Activated CD8-positive, alpha-beta T cell treated with anti-CD3 and anti-CD28 coated beads, Interleukin-2, amount 10 ng/mL, durations not matched to agents 7 days and 5 days (primary cell): ENCODE measurements at regions not wholly inside any gene's neighbourhood (a gene's known extent, or its start where the extent isn't known, plus 50 kb on each side); places are given as distances from the start of the nearest gene placed in this dataset.
"Not testable (repeated sequence)": the region's sequence is repeated elsewhere in the genome, so short reads cannot be mapped to it uniquely, and the experiment has no call there.

Experiments used
- ATAC-seq: fragments of 150-1000 bp; cut with Tn5 transposase; one replicate; pipeline ENCODE4 v1.10.0; 2021; ENCODE audit warnings: moderate library complexity
- CTCF ChIA-PET: fragments of 350-600 bp; sonication (Branson Sonifier 250); formaldehyde crosslinking; loops from one replicate; lab custom pipeline; 2021; ENCODE audit warnings: antibody characterized with exemption; lab: Charles Lee
- POLR2A ChIA-PET: fragments of 350-600 bp; sonication (Branson Sonifier 250); formaldehyde crosslinking; loops from one replicate; lab custom pipeline; 2021; ENCODE audit warnings: antibody characterized with exemption; lab: Charles Lee
- DNase-seq: peaks from one replicate; pipeline ENCODE4 v3.0.0-alpha.2; 2020
- H3K27ac Mint-ChIP-seq: one replicate; pipeline ENCODE4 v1.8.0; 2021; ENCODE audit warnings: mild to moderate bottlenecking, mixed read lengths
- H3K27me3 Mint-ChIP-seq: one replicate; pipeline ENCODE4 v1.8.0; 2021; ENCODE audit warnings: low read depth, mixed read lengths
- H3K36me3 Mint-ChIP-seq: one replicate; pipeline ENCODE4 v1.8.0; 2021; ENCODE audit warnings: low read depth, mixed read lengths
- H3K4me1 Mint-ChIP-seq: one replicate; pipeline ENCODE4 v1.8.0; 2021; ENCODE audit warnings: low read depth, mixed read lengths
- H3K4me3 Mint-ChIP-seq: one replicate; pipeline ENCODE4 v1.8.0; 2021; ENCODE audit warnings: mild to moderate bottlenecking, mixed read lengths
- H3K9me3 Mint-ChIP-seq: one replicate; pipeline ENCODE4 v1.8.0; 2022; ENCODE audit warnings: mixed read lengths; ENCODE audit not compliant: insufficient read depth

DNA sequence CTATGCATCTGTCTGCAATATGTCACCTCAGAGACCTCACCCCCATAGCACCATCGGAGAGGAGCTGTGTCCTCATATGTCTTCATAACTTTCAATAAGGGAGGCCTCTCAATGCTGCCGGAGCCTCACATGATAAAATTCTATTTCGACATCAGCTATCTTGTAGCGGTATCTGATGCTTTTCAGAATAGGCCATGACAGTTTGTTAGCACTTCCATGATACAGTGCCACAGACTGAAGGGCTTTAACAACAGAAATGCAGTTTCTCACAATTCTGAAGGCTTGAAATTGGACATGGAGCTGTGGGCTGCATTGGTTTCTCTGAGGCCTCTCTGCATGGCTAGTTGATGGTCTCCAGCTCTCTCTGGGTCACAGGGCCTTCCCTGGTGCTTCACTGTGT lies 125.0 kb upstream of the PZP start:
- Mint-ChIP-seq H3K27me3 (no peaks in the 10 kb centered on the region), H3K4me1 (peaks cover 7% of the 10 kb centered on the region), H3K36me3 (peaks cover 14% of the 10 kb centered on the region), H3K4me3 (no peak overlapping the region), H3K27ac (no peak overlapping the region), H3K9me3 (no peaks in the 10 kb centered on the region)
- DNase-seq = no peak
- no peak for ATAC-seq
- ChIA-PET POLR2A (interaction anchor here (0.6 to 0.7 kb wide), 2 partner anchors 354 to 705 kb away, joined by 4 to 6 read pairs; no protein-coding TSS in a partner anchor), CTCF (interaction anchor here (0.6 to 4.3 kb wide), 5 partner anchors 13 to 291 kb away, joined by 3 to 31 read pairs (median 4); no protein-coding TSS in a partner anchor)

DNA sequence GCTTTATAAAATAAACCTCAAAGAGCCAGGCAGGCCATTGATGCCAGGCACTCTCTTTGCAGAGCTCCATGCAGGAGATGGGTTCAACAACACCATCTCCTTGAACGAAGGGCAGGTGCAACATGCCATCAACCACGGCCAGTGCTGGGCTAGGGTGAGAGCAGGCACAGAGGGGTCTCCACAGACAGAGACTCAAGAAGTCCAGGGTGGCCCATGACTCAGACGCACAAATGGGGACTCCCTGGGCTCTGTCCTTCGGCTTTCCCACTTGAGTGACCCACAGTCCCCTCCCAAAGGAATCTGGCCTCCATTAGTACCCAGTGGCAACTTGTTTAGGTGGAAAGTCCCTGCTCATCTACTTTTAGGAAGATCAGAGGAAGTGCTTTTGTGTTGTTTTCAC lies 124.4 kb upstream of the PZP start:
- ChIA-PET CTCF (interaction anchor here (1.0 to 4.3 kb wide), 9 partner anchors 8 to 465 kb away, joined by 3 to 31 read pairs (median 4); no protein-coding TSS in a partner anchor), POLR2A (no interaction called here)
- peaks cover 14% of the 10 kb centered on the region for H3K36me3 Mint-ChIP-seq
- DNase-seq = no peak
- H3K27ac Mint-ChIP-seq = no peak overlapping the region
- H3K4me1 Mint-ChIP-seq = peaks cover 10% of the 10 kb centered on the region
- no peaks in the 10 kb centered on the region for H3K9me3 Mint-ChIP-seq
- no peaks in the 10 kb centered on the region for H3K27me3 Mint-ChIP-seq
- no peak for ATAC-seq
- H3K4me3 Mint-ChIP-seq = no peak overlapping the region

DNA sequence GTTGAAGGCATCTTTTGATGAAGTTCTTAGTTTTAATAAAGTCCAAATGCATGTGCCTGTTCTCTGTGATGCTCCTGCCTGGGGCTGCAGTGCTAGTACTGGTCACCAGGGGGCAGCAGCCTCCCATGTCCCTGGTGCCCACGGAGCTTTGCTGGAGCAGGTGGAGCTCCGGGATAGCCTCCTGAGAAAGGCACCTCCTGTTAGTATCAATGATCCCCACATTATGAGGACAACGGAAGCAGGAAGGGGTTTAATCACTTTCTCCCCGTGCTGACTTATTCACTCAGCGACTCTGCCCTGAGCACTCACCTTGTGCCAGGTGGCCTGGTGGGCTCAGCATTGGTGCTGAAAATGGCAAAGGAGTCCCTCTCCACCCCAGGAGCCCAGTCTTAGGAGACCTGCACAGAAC lies 123.0 kb upstream of the PZP start:
- CTCF ChIA-PET = interaction anchor here (0.6 to 4.3 kb wide), 16 partner anchors 9 to 466 kb away, joined by 3 to 31 read pairs (median 4); no protein-coding TSS in a partner anchor
- no peak overlapping the region for H3K4me3 Mint-ChIP-seq

DNA sequence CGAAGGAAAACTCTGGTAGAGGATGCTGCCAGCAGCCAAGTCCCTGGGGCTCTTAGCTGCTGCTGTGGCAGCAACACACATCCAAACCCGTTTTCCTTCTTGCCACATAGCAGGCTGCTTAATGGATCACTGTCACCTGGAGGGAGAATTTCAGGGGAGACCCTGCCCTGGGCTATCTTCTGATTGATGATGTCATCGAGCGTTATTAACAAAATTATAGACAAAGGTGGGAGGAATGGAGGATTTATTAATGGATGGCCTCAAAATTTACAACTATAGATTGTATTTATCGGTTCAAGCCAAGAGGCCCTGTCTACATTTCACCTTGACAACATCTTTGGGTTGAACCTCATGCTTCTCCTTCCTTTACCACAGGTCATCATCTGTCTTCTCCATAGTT lies 120.8 kb upstream of the PZP start:
- POLR2A ChIA-PET = interaction anchor here (0.6 kb wide), 1 partner anchor 319 kb away, joined by 4 read pairs; no protein-coding TSS in a partner anchor
- no peak for DNase-seq
- no peak for ATAC-seq
- CTCF ChIA-PET = interaction anchor here (0.8 to 4.3 kb wide), 3 partner anchors 17 to 140 kb away, joined by 5 to 31 read pairs (median 17); no protein-coding TSS in a partner anchor
- Mint-ChIP-seq H3K4me1 (peaks cover 22% of the 10 kb centered on the region), H3K36me3 (peaks cover 5% of the 10 kb centered on the region), H3K4me3 (no peak overlapping the region), H3K27ac (no peak overlapping the region), H3K27me3 (no peaks in the 10 kb centered on the region), H3K9me3 (no peaks in the 10 kb centered on the region)

More for the DNA sequence above, 123.0 kb upstream of the PZP start:
- H3K27me3 Mint-ChIP-seq = no peaks in the 10 kb centered on the region
- peaks cover 22% of the 10 kb centered on the region for H3K4me1 Mint-ChIP-seq
- DNase-seq = peak; percentile 77
- POLR2A ChIA-PET = interaction anchor here (1.0 kb wide), 1 partner anchor 10 kb away, joined by 3 read pairs; no protein-coding TSS in a partner anchor
- no peaks in the 10 kb centered on the region for H3K9me3 Mint-ChIP-seq
- ATAC-seq = peak; percentile 67
- no peak overlapping the region for H3K27ac Mint-ChIP-seq
- H3K36me3 Mint-ChIP-seq = peaks cover 6% of the 10 kb centered on the region

DNA sequence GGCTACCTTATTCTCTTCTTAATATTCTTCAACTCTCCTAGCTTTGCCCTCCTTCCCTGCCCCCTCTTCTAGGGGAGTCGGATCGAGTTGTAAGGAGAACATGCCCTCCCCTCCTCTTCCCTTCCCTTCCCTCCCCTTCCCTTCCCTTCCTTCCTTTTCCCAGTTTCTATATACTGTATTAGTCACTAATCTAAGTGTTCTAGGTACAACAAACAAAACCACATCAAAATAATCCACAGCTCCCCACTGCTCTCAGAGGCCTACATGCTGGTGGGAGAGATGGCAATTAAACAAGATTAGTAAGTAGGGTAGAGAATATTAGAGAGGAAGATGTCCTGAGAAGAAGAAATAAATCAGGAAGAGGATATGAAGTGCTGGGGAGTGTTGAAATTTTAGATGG lies 119.9 kb upstream of the PZP start:
- H3K27me3 Mint-ChIP-seq = no peaks in the 10 kb centered on the region
- H3K27ac Mint-ChIP-seq = no peak overlapping the region
- DNase-seq = no peak
- no peak overlapping the region for H3K4me3 Mint-ChIP-seq
- ATAC-seq = no peak
- peaks cover 5% of the 10 kb centered on the region for H3K36me3 Mint-ChIP-seq
- ChIA-PET POLR2A (no interaction called here), CTCF (no interaction called here)
- H3K9me3 Mint-ChIP-seq = no peaks in the 10 kb centered on the region
- H3K4me1 Mint-ChIP-seq = peaks cover 22% of the 10 kb centered on the region

DNA sequence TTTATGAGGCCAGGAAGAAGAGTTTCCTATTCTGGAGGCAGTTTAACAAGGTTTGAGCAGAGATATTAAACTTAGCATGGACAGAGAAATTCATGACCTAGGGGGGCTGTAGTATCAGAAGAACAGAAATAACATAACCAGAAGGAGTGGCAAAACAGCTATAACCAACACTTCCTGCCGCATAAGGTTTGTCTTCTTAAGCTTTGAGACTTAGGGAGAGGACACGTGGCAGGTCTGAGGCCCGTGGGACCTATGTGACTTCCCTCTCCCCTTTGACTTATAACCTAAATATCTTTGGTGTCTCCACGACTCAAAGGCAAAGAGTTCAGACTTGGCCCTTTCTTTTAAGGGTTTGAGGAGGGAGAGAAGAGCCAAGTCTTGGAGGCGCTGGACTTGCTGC lies 119.1 kb upstream of the PZP start:
- H3K4me1 Mint-ChIP-seq = peaks cover 22% of the 10 kb centered on the region
- ATAC-seq (peak; percentile 42), DNase-seq (peak; percentile 36)
- peaks cover 5% of the 10 kb centered on the region for H3K36me3 Mint-ChIP-seq
- H3K27me3 Mint-ChIP-seq = no peaks in the 10 kb centered on the region
- POLR2A ChIA-PET = no interaction called here
- H3K27ac Mint-ChIP-seq = peak overlapping the region; percentile 62
- H3K9me3 Mint-ChIP-seq = no peaks in the 10 kb centered on the region
- CTCF ChIA-PET = interaction anchor here (0.6 kb wide), 1 partner anchor 19 kb away, joined by 3 read pairs; no protein-coding TSS in a partner anchor
- no peak overlapping the region for H3K4me3 Mint-ChIP-seq

DNA sequence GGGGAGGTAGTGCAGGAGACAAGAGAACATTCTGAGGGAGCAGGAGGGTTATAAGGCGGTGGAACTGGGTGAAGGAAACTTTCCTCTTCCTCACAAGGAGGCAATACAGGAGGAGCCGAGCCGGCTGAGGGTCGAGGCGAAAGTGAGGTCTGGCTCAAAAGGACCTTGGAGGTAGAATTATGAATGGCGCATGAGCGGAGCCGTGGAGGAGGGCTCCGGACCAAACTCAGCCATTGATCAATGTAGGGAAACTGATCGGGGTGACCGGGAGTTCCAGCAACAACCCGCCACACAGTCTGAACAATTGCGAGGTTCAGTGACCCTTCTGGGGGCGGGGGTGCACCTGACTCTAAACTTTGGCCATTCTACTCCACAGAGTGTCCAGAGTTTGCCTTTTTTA lies 118.7 kb upstream of the PZP start:
- H3K27ac Mint-ChIP-seq, H3K27me3 Mint-ChIP-seq, H3K4me3 Mint-ChIP-seq, H3K36me3 Mint-ChIP-seq, DNase-seq, H3K9me3 Mint-ChIP-seq, ATAC-seq, POLR2A ChIA-PET: not testable (repeated sequence)
- CTCF ChIA-PET = interaction anchor here (0.6 kb wide), 1 partner anchor 20 kb away, joined by 3 read pairs; no protein-coding TSS in a partner anchor
- H3K4me1 Mint-ChIP-seq = peaks cover 22% of the 10 kb centered on the region

DNA sequence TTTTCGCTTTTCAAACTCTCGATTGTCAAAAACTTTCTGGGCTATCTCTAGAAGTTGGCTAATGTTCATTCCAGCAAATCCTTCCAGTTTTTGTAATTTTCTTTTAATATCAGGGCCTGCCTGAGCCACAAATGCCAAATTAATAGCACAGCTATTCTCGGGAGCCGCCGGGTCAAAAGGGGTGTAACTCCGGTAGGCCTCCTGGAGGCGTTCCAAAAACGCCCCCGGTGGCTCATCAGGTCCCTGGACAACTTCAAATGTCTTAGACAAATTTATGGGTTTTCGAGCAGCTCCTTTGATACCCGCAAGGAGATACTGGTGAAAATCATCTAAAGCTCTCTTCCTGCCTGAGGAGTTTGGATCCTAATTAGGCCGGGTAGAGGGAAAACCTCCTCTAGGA lies 117.9 kb upstream of the PZP start:
- DNase-seq (no peak), ATAC-seq (no peak)
- Mint-ChIP-seq H3K36me3 (peaks cover 1% of the 10 kb centered on the region), H3K4me3 (no peak overlapping the region), H3K9me3 (no peaks in the 10 kb centered on the region), H3K4me1 (peaks cover 18% of the 10 kb centered on the region), H3K27me3 (no peaks in the 10 kb centered on the region), H3K27ac (no peak overlapping the region)
- POLR2A ChIA-PET = no interaction called here
- CTCF ChIA-PET = no interaction called here

DNA sequence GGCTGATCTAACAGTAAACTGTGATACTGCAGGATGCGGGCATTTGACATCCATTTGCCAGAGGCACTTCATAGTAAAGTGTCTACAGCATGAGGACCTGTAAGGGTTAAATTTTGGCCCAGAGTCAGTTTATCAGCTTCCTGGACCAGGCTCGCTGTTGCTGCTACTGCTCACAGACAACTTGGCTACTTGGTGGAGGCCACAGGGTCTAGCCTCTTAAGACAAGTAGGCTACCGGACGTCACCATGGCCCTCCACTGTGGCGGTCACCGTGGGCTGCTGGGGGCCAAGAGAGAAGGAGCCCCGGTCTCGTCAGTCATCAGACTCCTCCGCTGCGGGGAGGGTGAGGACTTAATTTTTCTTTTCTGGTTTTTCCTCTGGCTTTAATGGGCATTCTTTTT lies 117.3 kb upstream of the PZP start:
- Mint-ChIP-seq H3K9me3 (no peaks in the 10 kb centered on the region), H3K27me3 (no peaks in the 10 kb centered on the region), H3K27ac (no peak overlapping the region), H3K4me3 (no peak overlapping the region), H3K4me1 (peaks cover 16% of the 10 kb centered on the region), H3K36me3 (no peaks in the 10 kb centered on the region)
- no peak for ATAC-seq
- ChIA-PET CTCF (no interaction called here), POLR2A (no interaction called here)
- DNase-seq = no peak

DNA sequence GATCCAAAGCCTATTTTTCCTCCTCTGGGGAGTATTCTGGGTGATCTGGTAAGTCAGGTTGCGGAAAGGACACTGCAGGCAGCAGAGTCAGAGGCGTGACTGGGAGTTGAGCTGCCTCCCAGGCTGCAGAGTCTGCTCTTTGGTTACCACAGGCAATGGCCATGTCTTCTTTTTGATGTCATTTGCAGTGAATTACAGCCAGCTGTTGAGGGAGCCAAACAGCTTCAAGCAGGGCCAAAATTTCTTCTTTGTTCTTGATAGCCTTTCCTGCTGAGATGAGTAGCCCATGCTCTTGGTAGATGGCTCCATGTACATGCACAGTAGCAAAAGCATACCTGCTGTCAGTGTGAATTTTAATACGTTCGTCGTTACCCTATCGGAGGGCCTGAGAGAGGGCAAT lies 116.6 kb upstream of the PZP start:
- Mint-ChIP-seq H3K27me3 (no peaks in the 10 kb centered on the region), H3K4me3 (no peak overlapping the region), H3K36me3 (no peaks in the 10 kb centered on the region), H3K9me3 (no peaks in the 10 kb centered on the region), H3K27ac (no peak overlapping the region), H3K4me1 (peaks cover 16% of the 10 kb centered on the region)
- no peak for DNase-seq
- no peak for ATAC-seq
- CTCF ChIA-PET = no interaction called here
- POLR2A ChIA-PET = no interaction called here

DNA sequence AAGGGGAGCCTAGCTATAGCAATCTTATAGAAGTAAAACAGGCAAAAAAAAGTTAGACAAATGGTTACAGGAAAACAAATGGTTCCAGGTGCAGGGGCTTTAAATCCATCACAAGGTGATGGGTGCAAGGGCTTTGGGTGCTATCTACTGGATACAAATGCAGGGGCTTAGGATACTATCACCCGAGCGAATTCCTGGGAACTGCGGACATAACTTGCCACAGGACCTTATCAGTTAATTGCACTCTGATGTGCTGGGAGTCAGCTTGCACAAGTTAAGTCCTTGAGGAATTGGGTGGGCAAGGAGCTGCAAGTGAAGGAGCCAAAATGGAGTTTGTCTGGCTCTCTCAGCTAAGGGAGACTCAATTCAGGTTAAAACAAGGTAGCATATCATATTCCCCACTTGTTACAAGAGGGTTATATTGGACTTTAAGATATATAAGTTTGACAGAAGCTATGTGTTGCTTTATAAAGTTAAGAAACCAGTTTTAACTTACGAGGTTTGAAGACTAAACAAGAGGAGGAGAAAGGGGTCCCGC lies 115.0 kb upstream of the PZP start:
- H3K4me1 Mint-ChIP-seq = peaks cover 15% of the 10 kb centered on the region
- ATAC-seq (no peak), DNase-seq (no peak)
- no peaks in the 10 kb centered on the region for H3K9me3 Mint-ChIP-seq
- H3K36me3 Mint-ChIP-seq = no peaks in the 10 kb centered on the region
- no peak overlapping the region for H3K27ac Mint-ChIP-seq
- H3K27me3 Mint-ChIP-seq = no peaks in the 10 kb centered on the region
- CTCF ChIA-PET = no interaction called here
- POLR2A ChIA-PET = no interaction called here
- H3K4me3 Mint-ChIP-seq = no peak overlapping the region

DNA sequence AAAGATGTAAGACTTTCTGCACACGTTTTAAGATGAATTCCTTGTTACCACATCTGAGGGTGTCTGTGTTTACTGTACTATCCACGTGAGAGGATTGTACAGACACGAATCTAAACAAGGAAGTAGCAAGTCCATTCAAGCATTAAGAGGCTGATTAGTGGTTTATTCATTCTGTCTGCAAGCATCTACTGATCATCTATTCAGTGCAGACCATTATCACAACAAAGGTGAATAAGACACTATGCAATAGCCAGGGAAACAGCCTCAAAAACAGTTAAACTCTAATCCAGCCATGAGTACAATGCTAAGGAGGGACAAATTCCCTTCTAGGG lies 111.6 kb upstream of the PZP start:
- H3K4me1 Mint-ChIP-seq = no peaks in the 10 kb centered on the region
- no peaks in the 10 kb centered on the region for H3K27me3 Mint-ChIP-seq
- H3K27ac Mint-ChIP-seq = no peak overlapping the region
- no peaks in the 10 kb centered on the region for H3K9me3 Mint-ChIP-seq
- DNase-seq = no peak
- ChIA-PET POLR2A (no interaction called here), CTCF (interaction anchor here (0.7 kb wide), 1 partner anchor 92 kb away, joined by 3 read pairs; no protein-coding TSS in a partner anchor)
- no peaks in the 10 kb centered on the region for H3K36me3 Mint-ChIP-seq
- no peak overlapping the region for H3K4me3 Mint-ChIP-seq
- ATAC-seq = no peak
